Activated CD4-positive, alpha-beta T cell treated with anti-CD3 and anti-CD28 coated beads, Interleukin-2, amount 10 ng/mL, durations not matched to agents 7 days and 5 days (primary cell): ENCODE measurements at regions not wholly inside any gene's neighbourhood (a gene's known extent, or its start where the extent isn't known, plus 50 kb on each side); places are given as distances from the start of the nearest gene placed in this dataset.
"Not testable (repeated sequence)": the region's sequence is repeated elsewhere in the genome, so short reads cannot be mapped to it uniquely, and the experiment has no call there.

Experiments used
- CTCF ChIA-PET: fragments of 350-600 bp; sonication (Branson Sonifier 250); formaldehyde crosslinking; loops from one replicate; lab custom pipeline; 2021; ENCODE audit warnings: antibody characterized with exemption; lab: Charles Lee
- POLR2A ChIA-PET: fragments of 350-600 bp; sonication (Branson Sonifier 250); formaldehyde crosslinking; loops from one replicate; lab custom pipeline; 2021; ENCODE audit warnings: antibody characterized with exemption; lab: Charles Lee
- DNase-seq: peaks from one replicate; pipeline ENCODE4 v3.0.0-alpha.2; 2020
- H3K27ac Mint-ChIP-seq: one replicate; pipeline ENCODE4 v1.8.0; 2021; ENCODE audit warnings: mild to moderate bottlenecking, moderate library complexity, mixed read lengths
- H3K27me3 Mint-ChIP-seq: one replicate; pipeline ENCODE4 v1.8.0; 2021; ENCODE audit warnings: mixed read lengths
- H3K36me3 Mint-ChIP-seq: one replicate; pipeline ENCODE4 v1.8.0; 2021; ENCODE audit warnings: low read depth, mixed read lengths
- H3K4me1 Mint-ChIP-seq: one replicate; pipeline ENCODE4 v1.8.0; 2021; ENCODE audit warnings: mixed read lengths
- H3K4me3 Mint-ChIP-seq: one replicate; pipeline ENCODE4 v1.8.0; 2021; ENCODE audit warnings: mild to moderate bottlenecking, moderate library complexity, mixed read lengths
- H3K9me3 Mint-ChIP-seq: one replicate; pipeline ENCODE4 v1.8.0; 2021; ENCODE audit warnings: mixed read lengths

DNA sequence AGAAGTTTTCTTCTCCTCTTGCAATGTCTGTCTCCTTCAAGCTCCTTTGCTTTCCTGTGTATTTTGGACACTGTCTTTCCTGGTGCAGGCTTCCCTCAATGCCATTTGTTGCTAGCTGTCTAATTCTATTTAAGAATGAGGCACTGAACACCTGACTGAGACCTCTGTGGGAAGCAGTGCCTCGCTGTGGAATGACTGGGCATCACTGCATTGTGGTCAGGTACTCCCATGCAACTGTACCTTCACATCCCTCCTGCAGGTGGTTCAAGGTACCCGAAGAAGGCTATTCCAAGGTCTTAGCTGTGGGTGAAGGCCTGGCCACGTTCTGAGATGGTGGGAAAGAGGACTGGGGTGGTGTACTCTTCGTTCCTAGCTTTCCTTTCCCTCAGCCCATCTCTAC is 152.8 kb upstream of the CTAGE1 start:
- no peak for DNase-seq
- POLR2A ChIA-PET = no interaction called here
- H3K9me3 Mint-ChIP-seq = no peaks in the 10 kb centered on the region

DNA sequence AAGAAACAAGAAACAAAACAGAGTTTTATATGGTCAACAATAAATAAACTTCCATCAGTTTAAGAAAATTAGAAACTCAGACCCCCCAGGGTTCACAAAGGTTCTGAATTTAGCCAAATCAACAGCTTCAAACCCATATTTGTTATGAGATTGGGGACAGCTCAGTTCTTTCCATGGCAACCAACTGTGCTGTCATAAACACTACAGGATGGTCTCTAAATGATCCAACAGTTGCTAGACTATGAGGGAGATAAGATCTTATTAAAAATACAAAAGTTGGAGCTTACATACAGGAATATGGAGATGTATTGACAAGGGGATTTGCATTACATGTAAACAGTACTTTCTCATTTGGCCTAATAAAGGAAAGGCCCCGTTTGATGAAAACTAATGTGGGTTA is 154.6 kb upstream of the CTAGE1 start:
- Mint-ChIP-seq H3K9me3 (no peaks in the 10 kb centered on the region), H3K4me3 (no peak overlapping the region), H3K4me1 (no peaks in the 10 kb centered on the region), H3K27ac (no peak overlapping the region), H3K36me3 (no peaks in the 10 kb centered on the region), H3K27me3 (no peaks in the 10 kb centered on the region)
- DNase-seq = no peak
- ChIA-PET CTCF (no interaction called here), POLR2A (no interaction called here)

More for the DNA sequence above, 152.8 kb upstream of the CTAGE1 start:
- no peaks in the 10 kb centered on the region for H3K36me3 Mint-ChIP-seq
- no peak overlapping the region for H3K4me3 Mint-ChIP-seq
- H3K4me1 Mint-ChIP-seq = no peaks in the 10 kb centered on the region
- CTCF ChIA-PET = no interaction called here
- H3K27ac Mint-ChIP-seq = no peak overlapping the region
- no peaks in the 10 kb centered on the region for H3K27me3 Mint-ChIP-seq

DNA sequence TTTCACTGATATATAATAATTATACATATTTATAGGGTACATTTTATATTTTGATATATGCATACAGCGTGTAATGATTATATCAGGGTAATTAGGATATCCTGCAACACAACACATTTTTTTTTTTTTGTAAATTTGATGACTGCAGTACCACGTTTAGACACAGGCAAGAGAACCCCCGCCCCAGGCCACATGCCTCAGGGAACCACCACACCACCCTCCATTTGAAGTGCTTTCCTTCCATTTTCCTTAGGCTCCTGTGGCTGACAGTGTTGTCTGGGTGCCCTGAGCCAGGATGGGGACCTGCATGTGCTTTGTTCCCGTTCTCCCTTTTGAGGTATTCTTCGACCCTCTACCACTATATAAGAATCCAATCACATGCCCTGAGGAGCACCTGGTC is 161.6 kb upstream of the CTAGE1 start:
- Mint-ChIP-seq H3K27ac (no peak overlapping the region), H3K4me3 (no peak overlapping the region), H3K4me1 (no peaks in the 10 kb centered on the region), H3K27me3 (no peaks in the 10 kb centered on the region), H3K9me3 (no peaks in the 10 kb centered on the region), H3K36me3 (no peaks in the 10 kb centered on the region)
- DNase-seq = no peak
- POLR2A ChIA-PET = no interaction called here
- CTCF ChIA-PET = no interaction called here

DNA sequence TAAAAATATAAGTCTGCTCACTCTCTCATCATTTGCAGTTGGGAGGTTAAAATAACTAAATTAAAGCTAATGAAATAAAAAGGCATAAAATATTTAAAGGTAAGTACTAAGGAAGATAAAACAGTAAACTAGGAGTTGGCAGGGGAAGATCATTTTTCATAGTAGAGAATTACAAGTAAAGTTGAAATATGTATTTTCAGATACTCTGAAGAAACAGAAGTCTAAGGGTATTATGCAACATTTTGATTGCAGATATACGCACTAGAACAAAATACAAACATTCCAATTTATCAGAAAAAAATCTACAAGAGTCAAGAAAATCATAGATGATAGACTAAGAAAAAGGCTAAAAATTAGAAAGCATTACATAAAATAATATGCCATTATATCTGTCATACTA is 167.6 kb upstream of the CTAGE1 start:
- CTCF ChIA-PET = no interaction called here
- no peak for DNase-seq
- H3K4me1 Mint-ChIP-seq = no peaks in the 10 kb centered on the region
- H3K27ac Mint-ChIP-seq = no peak overlapping the region
- POLR2A ChIA-PET = no interaction called here
- no peaks in the 10 kb centered on the region for H3K36me3 Mint-ChIP-seq
- no peaks in the 10 kb centered on the region for H3K27me3 Mint-ChIP-seq
- no peaks in the 10 kb centered on the region for H3K9me3 Mint-ChIP-seq
- H3K4me3 Mint-ChIP-seq = no peak overlapping the region

DNA sequence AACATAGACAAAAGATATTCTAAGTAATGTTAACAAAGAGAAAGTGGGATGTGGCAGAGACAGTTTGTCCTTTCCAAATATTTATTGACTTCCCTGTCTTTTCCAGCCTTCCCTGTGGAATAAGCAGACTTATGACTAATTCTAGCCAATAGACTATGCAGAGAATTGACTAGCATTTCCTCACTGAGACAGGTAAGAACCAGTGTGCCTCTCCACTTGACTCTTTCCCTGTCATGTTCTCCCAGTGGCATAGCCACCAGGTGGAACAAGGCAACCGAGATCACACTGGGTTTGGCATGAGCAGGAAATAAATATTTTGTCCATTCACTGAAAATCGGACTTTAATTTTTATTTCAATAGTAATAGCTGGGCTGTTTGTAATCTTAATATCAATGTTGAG is 168.1 kb upstream of the CTAGE1 start:
- H3K36me3 Mint-ChIP-seq = no peaks in the 10 kb centered on the region
- no peak for DNase-seq
- no peaks in the 10 kb centered on the region for H3K4me1 Mint-ChIP-seq
- H3K27me3 Mint-ChIP-seq = no peaks in the 10 kb centered on the region
- H3K27ac Mint-ChIP-seq = no peak overlapping the region
- H3K9me3 Mint-ChIP-seq = no peaks in the 10 kb centered on the region
- H3K4me3 Mint-ChIP-seq = no peak overlapping the region
- ChIA-PET CTCF (no interaction called here), POLR2A (no interaction called here)

DNA sequence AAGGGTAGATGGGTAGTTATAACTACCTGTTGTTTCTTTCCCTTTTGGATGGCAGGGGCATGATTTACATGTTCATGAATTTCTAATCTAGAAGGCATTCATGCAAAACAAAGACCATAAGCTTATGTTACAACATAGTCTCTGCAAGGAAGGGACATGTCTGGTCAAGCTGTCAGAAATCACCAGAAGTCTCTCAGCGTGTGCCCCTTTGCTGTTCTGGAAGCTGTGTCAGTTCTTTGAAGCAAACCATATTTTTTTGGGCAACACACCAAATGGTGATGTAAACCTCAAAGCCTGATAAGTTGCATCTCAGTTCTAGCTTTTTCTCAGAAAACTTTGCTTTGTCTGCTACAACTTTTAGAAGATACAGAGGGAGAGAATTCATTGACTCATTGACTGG is 173.5 kb upstream of the CTAGE1 start:
- H3K27ac Mint-ChIP-seq = no peak overlapping the region
- POLR2A ChIA-PET = interaction anchor here (0.6 kb wide), 1 partner anchor 387 kb away, joined by 5 read pairs; no protein-coding TSS in a partner anchor
- no peaks in the 10 kb centered on the region for H3K4me1 Mint-ChIP-seq
- no peak for DNase-seq
- H3K4me3 Mint-ChIP-seq = no peak overlapping the region
- no peaks in the 10 kb centered on the region for H3K27me3 Mint-ChIP-seq
- no peaks in the 10 kb centered on the region for H3K9me3 Mint-ChIP-seq
- no peaks in the 10 kb centered on the region for H3K36me3 Mint-ChIP-seq
- CTCF ChIA-PET = no interaction called here

DNA sequence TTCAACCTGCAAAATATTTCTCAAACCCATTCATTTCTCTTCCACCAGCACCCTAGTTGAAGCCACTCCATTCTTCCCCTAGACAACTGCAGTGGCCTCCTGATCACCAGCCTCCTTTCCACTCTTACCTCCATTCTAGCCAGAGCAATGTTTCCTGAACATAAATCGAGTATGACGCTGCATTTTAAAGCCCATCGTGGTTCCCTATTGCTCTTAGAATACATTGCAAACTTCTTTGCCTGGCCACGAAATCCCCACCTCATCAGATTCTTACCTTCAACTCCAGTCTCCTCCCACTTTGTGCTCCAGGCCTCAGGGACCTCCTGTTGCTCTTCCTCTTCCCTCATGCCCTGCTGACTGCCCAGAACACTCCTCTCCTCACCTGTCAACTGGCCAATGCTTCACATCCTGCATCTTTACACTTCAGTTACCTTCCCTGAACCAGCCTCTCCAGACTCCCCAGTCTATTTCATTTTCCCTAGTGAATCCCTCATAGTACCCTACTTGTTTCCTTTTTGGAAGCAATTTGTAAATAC is 176.5 kb upstream of the CTAGE1 start:
- no peak for DNase-seq
- H3K4me1 Mint-ChIP-seq = no peaks in the 10 kb centered on the region
- H3K27ac Mint-ChIP-seq = no peak overlapping the region
- H3K4me3 Mint-ChIP-seq = no peak overlapping the region
- H3K27me3 Mint-ChIP-seq = no peaks in the 10 kb centered on the region
- H3K9me3 Mint-ChIP-seq = no peaks in the 10 kb centered on the region
- POLR2A ChIA-PET = no interaction called here
- CTCF ChIA-PET = no interaction called here
- H3K36me3 Mint-ChIP-seq = no peaks in the 10 kb centered on the region

DNA sequence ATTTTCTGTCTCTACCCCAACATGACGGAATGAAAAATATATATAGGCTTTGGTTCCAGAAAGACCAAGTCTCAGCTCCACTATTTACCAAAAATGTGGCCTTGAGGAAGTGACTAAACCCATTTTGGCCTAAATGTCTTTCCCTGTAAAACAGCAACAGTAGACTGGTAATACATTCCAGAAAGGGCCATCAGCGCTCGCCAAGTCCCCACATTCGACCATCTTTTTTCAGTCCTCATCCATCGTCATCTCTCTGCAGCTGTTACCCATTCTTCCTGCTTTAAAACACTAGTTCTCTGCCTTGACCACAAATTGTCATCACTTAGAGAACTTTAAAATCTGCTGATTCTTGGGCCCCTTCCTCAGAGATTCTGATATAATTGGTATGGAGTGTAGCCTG is 183.8 kb upstream of the CTAGE1 start:
- no peaks in the 10 kb centered on the region for H3K27me3 Mint-ChIP-seq
- H3K9me3 Mint-ChIP-seq = no peaks in the 10 kb centered on the region
- DNase-seq = no peak
- no peak overlapping the region for H3K4me3 Mint-ChIP-seq
- H3K36me3 Mint-ChIP-seq = no peaks in the 10 kb centered on the region
- no peaks in the 10 kb centered on the region for H3K4me1 Mint-ChIP-seq
- POLR2A ChIA-PET = no interaction called here
- CTCF ChIA-PET = no interaction called here
- H3K27ac Mint-ChIP-seq = no peak overlapping the region

DNA sequence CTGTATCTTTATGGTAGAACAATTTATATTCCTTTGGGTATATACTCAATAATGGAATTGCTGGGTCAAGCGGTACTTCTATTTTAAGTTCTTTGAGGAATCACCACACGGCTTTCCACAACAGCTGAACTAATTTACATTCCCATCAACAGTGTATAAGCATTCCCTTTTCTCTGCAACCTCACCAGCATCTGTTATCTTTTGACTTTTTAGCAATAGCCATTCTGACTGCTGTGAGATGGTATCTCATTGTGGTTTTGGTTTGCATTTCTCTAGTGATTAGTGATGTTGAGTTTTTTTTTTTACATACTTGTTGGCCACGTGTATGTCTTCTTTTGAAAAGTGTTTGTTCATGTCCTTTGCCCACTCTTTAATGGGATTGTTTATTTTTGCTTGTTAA is 184.7 kb upstream of the CTAGE1 start:
- H3K4me1 Mint-ChIP-seq, H3K27ac Mint-ChIP-seq, H3K9me3 Mint-ChIP-seq, H3K4me3 Mint-ChIP-seq, POLR2A ChIA-PET, H3K27me3 Mint-ChIP-seq, H3K36me3 Mint-ChIP-seq, DNase-seq, CTCF ChIA-PET: not testable (repeated sequence)

DNA sequence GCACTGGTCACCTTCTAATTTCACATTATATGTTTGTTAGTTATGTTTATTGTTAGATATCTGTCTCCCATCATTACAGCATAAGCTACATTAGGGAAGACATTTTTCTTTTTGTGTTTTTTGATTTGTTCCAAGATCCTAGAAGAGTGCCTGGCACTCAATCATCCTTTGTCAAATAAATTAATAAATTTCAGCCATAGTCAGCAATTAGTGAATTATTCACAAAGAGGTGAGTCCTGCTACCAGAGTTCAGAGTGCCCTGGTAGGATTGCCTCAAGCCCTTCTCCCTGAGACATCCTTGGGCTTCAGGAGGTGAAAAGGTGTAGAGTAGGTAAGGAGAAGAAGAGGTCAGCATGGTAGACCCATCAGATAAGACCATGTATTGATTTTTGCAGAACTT is 186.2 kb upstream of the CTAGE1 start:
- H3K27ac Mint-ChIP-seq = no peak overlapping the region
- ChIA-PET CTCF (interaction anchor here (0.7 kb wide), 1 partner anchor 1556 kb away, joined by 3 read pairs; no protein-coding TSS in a partner anchor), POLR2A (no interaction called here)
- no peaks in the 10 kb centered on the region for H3K27me3 Mint-ChIP-seq
- no peaks in the 10 kb centered on the region for H3K9me3 Mint-ChIP-seq
- H3K4me3 Mint-ChIP-seq = no peak overlapping the region
- no peak for DNase-seq
- no peaks in the 10 kb centered on the region for H3K4me1 Mint-ChIP-seq
- H3K36me3 Mint-ChIP-seq = no peaks in the 10 kb centered on the region

DNA sequence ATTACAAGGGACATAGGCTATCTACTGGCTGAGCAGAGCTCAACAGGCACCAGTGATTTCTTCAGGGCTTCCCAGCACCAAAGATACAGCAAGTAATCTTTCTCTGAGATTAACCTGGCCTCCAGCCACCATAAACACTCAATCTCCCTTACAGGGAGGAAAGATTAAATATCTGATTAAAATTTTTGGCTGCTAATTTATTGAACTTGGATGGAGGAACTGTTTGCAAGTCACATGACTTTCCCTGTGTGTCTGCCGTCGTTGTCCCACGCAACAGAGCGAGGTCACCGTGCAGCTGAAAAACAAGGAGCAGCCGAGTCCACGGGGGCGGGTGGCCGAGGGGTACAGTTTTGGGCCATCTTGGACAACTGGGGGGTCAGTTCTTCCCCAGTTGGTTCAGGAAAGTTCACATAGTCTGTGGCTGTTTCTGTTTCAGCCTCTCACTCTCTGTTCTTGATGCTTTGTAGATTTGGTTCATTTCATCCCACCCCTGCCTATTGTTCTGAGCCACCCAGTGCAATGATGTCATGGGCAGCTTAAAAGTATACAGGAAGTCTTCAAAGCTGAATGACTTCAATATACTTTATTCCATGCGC is 186.8 kb upstream of the CTAGE1 start:
- H3K27ac Mint-ChIP-seq = no peak overlapping the region
- no peaks in the 10 kb centered on the region for H3K4me1 Mint-ChIP-seq
- no peak for DNase-seq
- POLR2A ChIA-PET = no interaction called here
- no peaks in the 10 kb centered on the region for H3K36me3 Mint-ChIP-seq
- H3K4me3 Mint-ChIP-seq = no peak overlapping the region
- CTCF ChIA-PET = no interaction called here
- H3K9me3 Mint-ChIP-seq = no peaks in the 10 kb centered on the region
- H3K27me3 Mint-ChIP-seq = no peaks in the 10 kb centered on the region

DNA sequence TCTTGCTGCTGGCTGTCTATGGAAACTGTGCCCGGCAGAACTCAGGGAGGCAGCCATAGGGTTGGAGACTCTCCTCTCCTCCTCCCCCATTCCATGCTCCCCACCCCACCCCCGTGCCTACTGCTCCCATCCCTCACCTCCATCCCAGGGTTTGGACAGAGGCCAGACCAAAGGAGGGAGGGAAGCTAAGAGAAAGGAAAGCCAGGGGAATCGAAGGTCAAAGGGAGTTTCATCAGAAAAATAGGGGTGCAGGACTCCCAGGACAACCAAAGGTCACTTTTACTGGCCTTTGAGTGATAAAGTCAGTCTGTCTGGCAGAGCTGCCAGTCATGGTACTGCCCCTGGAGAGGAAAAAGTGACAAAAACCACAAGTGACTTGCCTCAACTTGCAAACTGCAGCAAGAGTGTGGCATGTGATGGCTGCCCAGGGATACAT is 187.3 kb upstream of the CTAGE1 start:
- H3K36me3 Mint-ChIP-seq = no peaks in the 10 kb centered on the region
- DNase-seq = no peak
- no peak overlapping the region for H3K4me3 Mint-ChIP-seq
- no peaks in the 10 kb centered on the region for H3K4me1 Mint-ChIP-seq
- ChIA-PET POLR2A (no interaction called here), CTCF (no interaction called here)
- H3K27ac Mint-ChIP-seq = no peak overlapping the region
- H3K9me3 Mint-ChIP-seq = no peaks in the 10 kb centered on the region
- H3K27me3 Mint-ChIP-seq = no peaks in the 10 kb centered on the region

DNA sequence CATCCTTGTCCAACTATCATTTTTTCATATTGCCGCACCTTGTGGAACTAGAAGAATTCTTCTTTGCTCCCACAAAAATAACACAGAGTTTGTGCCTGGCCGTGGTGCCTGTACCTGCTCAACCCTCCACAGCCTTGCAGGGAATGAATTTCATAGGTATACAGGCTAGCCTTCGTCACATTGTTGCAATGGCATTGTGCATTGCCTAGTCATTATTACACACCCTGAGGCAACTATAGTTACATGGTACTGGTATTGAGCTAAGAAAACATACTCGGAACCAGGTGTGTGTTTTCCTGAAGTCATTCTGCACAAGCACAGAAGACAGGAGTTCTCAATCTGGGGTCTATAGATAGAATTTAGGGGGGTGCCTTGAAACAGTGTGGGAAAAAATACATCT is 188.0 kb upstream of the CTAGE1 start:
- Mint-ChIP-seq H3K27me3 (no peaks in the 10 kb centered on the region), H3K9me3 (no peaks in the 10 kb centered on the region), H3K27ac (no peak overlapping the region), H3K4me3 (no peak overlapping the region), H3K36me3 (no peaks in the 10 kb centered on the region), H3K4me1 (no peaks in the 10 kb centered on the region)
- ChIA-PET POLR2A (no interaction called here), CTCF (no interaction called here)
- DNase-seq = no peak
